Colonic mucosa (tissue), 4 donors: ENCODE measurements at regions not wholly inside any gene's neighbourhood (a gene's known extent, or its start where the extent isn't known, plus 50 kb on each side); places are given as distances from the start of the nearest gene placed in this dataset.
"Not testable (repeated sequence)": the region's sequence is repeated elsewhere in the genome, so short reads cannot be mapped to it uniquely, and the experiment has no call there.

Experiments used
- DNase-seq: peaks from one replicate; pipeline ENCODE4 v3.0.0-alpha.2; 2020
- H3K27ac ChIP-seq: fragments of 200-600 bp; one replicate; pipeline ENCODE4 v1.8.0; 2021
- H3K27me3 ChIP-seq: fragments of 200-600 bp; one replicate; pipeline ENCODE4 v1.8.0; 2021
- H3K36me3 ChIP-seq: fragments of 200-600 bp; one replicate; pipeline ENCODE4 v1.8.0; 2021
- H3K4me1 ChIP-seq: fragments of 200-600 bp; one replicate; pipeline ENCODE4 v1.8.0; 2021; ENCODE audit warnings: mild to moderate bottlenecking
- H3K4me3 ChIP-seq: fragments of 200-600 bp; one replicate; pipeline ENCODE4 v1.8.0; 2021
- H3K9ac ChIP-seq, 2 donors: one replicate each; pipeline ENCODE4 v1.7.0; 2013; ENCODE audit warnings: control low read depth in 2 of 2, low read depth in 2 of 2, low read length in 2 of 2
- H3K9me3 ChIP-seq: fragments of 200-600 bp; one replicate; pipeline ENCODE4 v1.8.0; 2021
- intact Hi-C: fragments of 100-400 bp; cut with DNase I; formaldehyde crosslinking; loops from one replicate; pipeline ENCODE4 v1.14.1; 2022
- TF ChIP-seq, protein P1 (sequence below): fragments of 200-600 bp; IDR thresholded peaks from one replicate; pipeline ENCODE4 v1.8.0; 2022; ENCODE audit warnings: antibody characterized with exemption, mild to moderate bottlenecking
- donor health status: healthy.
- donor health status: DM: no; HTN: no; CAD: no.
- donor health status: DM: no; HTN: no; CAD: no.

DNA sequence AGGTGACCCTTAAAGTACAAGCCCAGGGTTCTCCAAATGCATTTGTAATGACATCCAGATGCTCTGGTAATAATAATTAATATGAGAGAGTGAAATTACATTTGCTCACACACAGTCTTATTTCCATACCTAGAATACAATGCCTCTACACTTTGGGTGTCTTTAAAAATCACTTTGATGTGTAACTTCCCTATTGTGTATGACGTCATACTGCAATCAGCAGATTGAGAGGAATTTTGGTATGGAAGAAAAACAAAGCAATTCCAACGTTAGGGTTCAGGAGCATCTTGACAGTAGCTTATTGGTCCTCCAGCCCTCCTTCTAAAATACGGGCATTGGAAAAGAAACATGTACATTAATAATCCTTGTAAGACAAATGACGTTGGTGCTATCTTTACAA, 670.6 kb upstream of the ZNF385D start:
- H3K9me3 ChIP-seq: no peaks in the 10 kb centered on the region
- no peaks in the 10 kb centered on the region for H3K4me1 ChIP-seq
- no peak overlapping the region for H3K27ac ChIP-seq
- DNase-seq: no peak
- TF ChIP-seq, protein P1, sequence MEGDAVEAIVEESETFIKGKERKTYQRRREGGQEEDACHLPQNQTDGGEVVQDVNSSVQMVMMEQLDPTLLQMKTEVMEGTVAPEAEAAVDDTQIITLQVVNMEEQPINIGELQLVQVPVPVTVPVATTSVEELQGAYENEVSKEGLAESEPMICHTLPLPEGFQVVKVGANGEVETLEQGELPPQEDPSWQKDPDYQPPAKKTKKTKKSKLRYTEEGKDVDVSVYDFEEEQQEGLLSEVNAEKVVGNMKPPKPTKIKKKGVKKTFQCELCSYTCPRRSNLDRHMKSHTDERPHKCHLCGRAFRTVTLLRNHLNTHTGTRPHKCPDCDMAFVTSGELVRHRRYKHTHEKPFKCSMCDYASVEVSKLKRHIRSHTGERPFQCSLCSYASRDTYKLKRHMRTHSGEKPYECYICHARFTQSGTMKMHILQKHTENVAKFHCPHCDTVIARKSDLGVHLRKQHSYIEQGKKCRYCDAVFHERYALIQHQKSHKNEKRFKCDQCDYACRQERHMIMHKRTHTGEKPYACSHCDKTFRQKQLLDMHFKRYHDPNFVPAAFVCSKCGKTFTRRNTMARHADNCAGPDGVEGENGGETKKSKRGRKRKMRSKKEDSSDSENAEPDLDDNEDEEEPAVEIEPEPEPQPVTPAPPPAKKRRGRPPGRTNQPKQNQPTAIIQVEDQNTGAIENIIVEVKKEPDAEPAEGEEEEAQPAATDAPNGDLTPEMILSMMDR: no peak
- H3K9ac ChIP-seq: no peak overlapping the region
- H3K36me3 ChIP-seq: no peaks in the 10 kb centered on the region
- H3K4me3 ChIP-seq: no peak overlapping the region
- H3K27me3 ChIP-seq: no peaks in the 10 kb centered on the region
- intact Hi-C loops: no loop called here

DNA sequence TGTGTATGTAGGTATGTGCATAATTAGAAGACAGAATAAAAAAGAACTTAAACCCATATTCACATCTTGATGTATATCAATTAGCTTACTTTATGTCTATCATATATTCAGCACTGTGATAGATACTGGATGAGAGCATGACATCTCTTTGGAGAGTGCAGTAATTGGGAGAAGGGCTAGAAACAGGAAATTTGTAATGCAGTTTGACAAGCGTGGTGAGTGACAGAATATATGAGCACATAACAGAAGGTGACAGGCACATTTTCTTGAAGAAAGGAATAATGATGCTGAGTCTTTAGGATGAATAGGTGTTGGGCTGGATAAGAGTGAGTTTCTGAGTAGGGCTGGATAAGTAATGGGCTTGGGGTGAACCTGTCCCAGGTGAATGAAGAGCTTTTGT, 680.3 kb upstream of the ZNF385D start:
- Histone ChIP-seq H3K4me1 (no peaks in the 10 kb centered on the region), H3K36me3 (no peaks in the 10 kb centered on the region), H3K27ac (no peak overlapping the region), H3K27me3 (no peaks in the 10 kb centered on the region), H3K9me3 (no peaks in the 10 kb centered on the region), H3K4me3 (no peak overlapping the region), H3K9ac (no peak overlapping the region)
- intact Hi-C loops: no loop called here
- TF ChIP-seq, protein P1: no peak
- no peak for DNase-seq

DNA sequence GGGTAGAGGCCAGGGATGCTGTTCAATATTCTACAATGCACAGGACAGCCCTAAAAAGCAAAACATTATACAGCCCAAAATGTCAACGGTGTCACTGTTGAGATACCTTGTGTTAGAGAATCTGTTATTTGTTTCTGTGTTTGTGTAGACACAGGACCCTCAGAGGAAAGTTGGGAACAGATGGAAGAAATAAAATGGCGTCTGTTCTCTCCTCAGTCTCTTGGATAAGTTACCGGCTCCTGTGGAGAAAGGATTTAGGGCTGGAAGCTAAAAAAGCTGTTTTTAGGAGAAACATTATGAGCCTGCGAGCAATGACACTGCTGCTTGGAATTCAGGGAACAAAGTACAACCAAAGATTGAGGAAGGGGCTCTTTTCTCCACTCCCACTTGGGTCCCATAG, 688.6 kb upstream of the ZNF385D start:
- Histone ChIP-seq H3K36me3 (no peaks in the 10 kb centered on the region), H3K4me1 (no peaks in the 10 kb centered on the region), H3K27ac (no peak overlapping the region), H3K9me3 (no peaks in the 10 kb centered on the region), H3K4me3 (no peak overlapping the region), H3K9ac (no peak overlapping the region), H3K27me3 (no peaks in the 10 kb centered on the region)
- no peak for DNase-seq
- TF ChIP-seq, protein P1: no peak
- intact Hi-C loops: no loop called here

DNA sequence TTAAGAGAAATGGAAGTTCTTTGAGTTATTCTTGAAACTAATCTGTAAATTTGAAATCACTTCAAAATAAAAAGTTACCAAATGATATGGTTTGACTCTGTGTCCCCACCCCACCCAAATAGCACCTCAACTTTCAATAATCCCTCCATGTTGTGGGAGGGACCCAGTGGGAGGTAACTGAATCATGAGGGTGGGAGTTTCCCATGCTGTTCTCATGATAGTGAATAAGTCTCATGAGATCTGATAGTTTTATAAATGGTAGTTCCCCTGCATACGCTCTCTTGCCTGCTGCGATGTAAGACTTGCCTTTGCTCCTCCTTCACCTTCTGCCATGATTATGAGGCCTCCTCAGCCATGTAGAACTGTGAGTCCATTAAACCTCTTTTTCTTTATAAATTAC, 690.7 kb upstream of the ZNF385D start:
- no peak overlapping the region for H3K4me3 ChIP-seq
- H3K27ac ChIP-seq: no peak overlapping the region
- no peaks in the 10 kb centered on the region for H3K4me1 ChIP-seq
- intact Hi-C loops: no loop called here
- H3K27me3 ChIP-seq: no peaks in the 10 kb centered on the region
- H3K36me3 ChIP-seq: no peaks in the 10 kb centered on the region
- no peak for DNase-seq
- H3K9me3 ChIP-seq: no peaks in the 10 kb centered on the region
- TF ChIP-seq, protein P1: no peak
- H3K9ac ChIP-seq: no peak overlapping the region

DNA sequence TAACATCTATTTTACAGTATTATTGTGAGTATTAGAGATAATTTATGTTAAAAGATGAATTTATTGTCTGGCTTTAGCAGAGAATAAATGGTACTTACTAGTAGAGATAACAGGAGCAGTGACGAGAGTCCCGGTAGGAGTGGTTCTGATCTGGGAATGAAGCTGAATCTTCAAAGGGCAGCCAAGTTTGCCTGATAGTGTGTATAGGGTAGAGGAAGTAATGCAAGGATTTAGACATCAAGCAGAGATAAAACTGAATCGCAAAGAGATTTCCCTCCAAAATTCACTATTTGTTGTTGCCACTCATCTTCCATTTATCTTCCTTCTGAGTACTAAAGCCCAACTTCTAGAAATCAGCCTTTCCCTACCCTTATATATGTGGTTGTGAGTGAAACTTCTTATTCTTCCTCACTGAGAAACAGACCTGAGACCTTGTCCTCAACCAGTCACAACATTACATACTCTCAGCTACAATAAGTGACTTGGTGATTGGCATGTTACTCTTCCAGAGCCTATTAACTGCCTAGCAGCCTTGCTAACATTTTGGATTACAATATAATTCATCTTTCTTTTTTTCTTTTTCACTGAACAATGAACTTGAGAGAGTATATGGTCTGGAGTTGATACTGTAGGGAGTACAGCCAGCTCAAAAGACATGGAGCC, 692.7 kb upstream of the ZNF385D start:
- DNase-seq: no peak
- H3K27ac ChIP-seq: no peak overlapping the region

DNA sequence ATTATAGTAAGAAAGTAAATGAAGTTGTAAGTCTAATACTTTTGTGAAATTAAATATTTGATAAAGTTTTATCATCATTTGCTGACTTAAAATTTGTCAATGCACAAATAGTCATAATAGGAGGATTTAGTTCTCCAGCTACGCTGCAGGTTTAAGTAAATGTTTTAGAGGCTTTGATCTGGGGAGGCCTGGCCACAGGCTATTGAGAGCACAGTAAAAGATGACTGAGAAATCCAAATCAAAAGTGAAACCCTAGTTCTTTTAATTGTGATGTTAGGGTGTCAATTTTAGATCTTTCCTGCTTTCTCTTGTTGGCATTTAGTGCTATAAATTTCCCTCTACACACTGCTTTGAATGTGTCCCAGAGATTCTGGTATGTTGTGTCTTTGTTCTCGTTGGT, 694.3 kb upstream of the ZNF385D start:
- H3K36me3 ChIP-seq, DNase-seq, intact Hi-C loops, H3K27me3 ChIP-seq, H3K4me3 ChIP-seq, H3K27ac ChIP-seq, H3K9ac ChIP-seq, H3K4me1 ChIP-seq, H3K9me3 ChIP-seq: not testable (repeated sequence)

More for the DNA sequence above, 692.7 kb upstream of the ZNF385D start:
- no peaks in the 10 kb centered on the region for H3K27me3 ChIP-seq
- H3K9me3 ChIP-seq: no peaks in the 10 kb centered on the region
- TF ChIP-seq, protein P1: no peak
- intact Hi-C loops: no loop called here
- no peak overlapping the region for H3K4me3 ChIP-seq
- no peaks in the 10 kb centered on the region for H3K4me1 ChIP-seq
- H3K36me3 ChIP-seq: no peaks in the 10 kb centered on the region
- no peak overlapping the region for H3K9ac ChIP-seq
